H1 (cell line): ENCODE measurements at regions not wholly inside any gene's neighbourhood (a gene's known extent, or its start where the extent isn't known, plus 50 kb on each side); places are given as distances from the start of the nearest gene placed in this dataset.

ENCODE experiments used
- CTCF ChIA-PET: fragments of 300-600 bp; sonication (Branson Sonifier 250); formaldehyde crosslinking; loops from one replicate; lab custom pipeline; 2021; ENCODE audit not compliant: partially characterized antibody; lab: Charles Lee
- POLR2A ChIA-PET: fragments of 300-600 bp; sonication (Branson Sonifier 250); formaldehyde crosslinking; loops from one replicate; lab custom pipeline; 2021; ENCODE audit warnings: inconsistent platforms; ENCODE audit not compliant: partially characterized antibody; lab: Charles Lee
- DNase-seq, 2 experiments: peaks; one replicate each; pipeline versions ENCODE4 v3.0.0 to v3.0.0-alpha.2; 2010 to 2022; ENCODE audit warnings: low spot score in 2 of 2, low read depth in 1 of 2, mixed read lengths in 1 of 2
- FAIRE-seq: peaks from 2 replicates; lab custom pipeline; 2011; peaks lifted over from hg19 to GRCh38; lab: Jason Lieb, UNC
- H2AFZ ChIP-seq: 2 replicates; pipeline ENCODE4 v1.8.1; 2012; ENCODE audit warnings: low read length, inconsistent platforms
- H2AK5ac ChIP-seq: 2 replicates; pipeline ENCODE4 v1.6.1; 2013; ENCODE audit warnings: low read depth, low read length
- H2BK120ac ChIP-seq: replicated peaks from 2 replicates; pipeline ENCODE3; 2013; ENCODE audit warnings: low read depth, low read length, inconsistent platforms
- H2BK12ac ChIP-seq: 2 replicates; pipeline ENCODE4 v1.6.1; 2013; ENCODE audit warnings: low read depth, low read length
- H2BK15ac ChIP-seq: 2 replicates; pipeline ENCODE4 v1.6.1; 2013; ENCODE audit warnings: low read length
- H2BK20ac ChIP-seq: 2 replicates; pipeline ENCODE4 v1.6.1; 2013; ENCODE audit warnings: low read length
- H2BK5ac ChIP-seq: 2 replicates; pipeline ENCODE4 v1.6.1; 2013; ENCODE audit warnings: low read depth, low read length
- H3K14ac ChIP-seq: 2 replicates; pipeline ENCODE4 v1.6.1; 2013; ENCODE audit warnings: inconsistent platforms; ENCODE audit not compliant: insufficient read length
- H3K18ac ChIP-seq: 2 replicates; pipeline ENCODE4 v1.6.1; 2013; ENCODE audit warnings: low read length; ENCODE audit errors: extremely low read depth
- H3K23ac ChIP-seq: 2 replicates; pipeline ENCODE4 v1.6.1; 2013; ENCODE audit warnings: inconsistent platforms; ENCODE audit not compliant: insufficient read length
- H3K23me2 ChIP-seq: 2 replicates; pipeline ENCODE4 v1.6.1; 2013; ENCODE audit warnings: low read depth, low read length
- H3K27ac ChIP-seq: 2 replicates; pipeline ENCODE4 v1.6.1; 2011; ENCODE audit warnings: low read depth, low read length, inconsistent platforms
- H3K27me3 ChIP-seq, 4 experiments: replicated peaks in 1 of 4; 1 replicate in 1 of 4; 2 replicates in 3 of 4; pipeline versions ENCODE4 v1.6.1 to v1.8.1; 2011 to 2013; ENCODE audit warnings: low read length in 3 of 4, mild to moderate bottlenecking in 3 of 4, inconsistent platforms in 2 of 4, mixed read lengths in 2 of 4, moderate library complexity in 1 of 4; ENCODE audit not compliant: control insufficient read depth in 3 of 4, insufficient read depth in 3 of 4; ENCODE audit errors: extremely low read depth in 1 of 4
- H3K36me3 ChIP-seq, 4 experiments: 2 replicates each; pipeline versions ENCODE4 v1.6.1 to v1.8.1; 2011 to 2013; ENCODE audit warnings: mild to moderate bottlenecking in 4 of 4, low read length in 3 of 4, moderate library complexity in 2 of 4, control low read depth in 1 of 4, inconsistent platforms in 1 of 4; ENCODE audit not compliant: insufficient read depth in 4 of 4, control insufficient read depth in 2 of 4
- H3K4ac ChIP-seq: replicated peaks from 2 replicates; pipeline ENCODE3; 2013; ENCODE audit warnings: low read length, low read depth, mixed read lengths, inconsistent platforms; ENCODE audit not compliant: insufficient read length
- H3K4me1 ChIP-seq, 4 experiments: replicated peaks in 1 of 4; 1 replicate in 1 of 4; 2 replicates in 3 of 4; pipeline versions ENCODE4 v1.6.1 to v1.8.1; 2011 to 2013; ENCODE audit warnings: low read length in 3 of 4, inconsistent platforms in 2 of 4, mixed read lengths in 1 of 4; ENCODE audit not compliant: insufficient read depth in 4 of 4, control insufficient read depth in 3 of 4
- H3K4me2 ChIP-seq, 2 experiments: 2 replicates each; pipeline versions ENCODE4 v1.6.1 to v1.8.1; 2011 to 2013; ENCODE audit warnings: low read depth in 2 of 2, low read length in 2 of 2, control low read depth in 1 of 2, inconsistent platforms in 1 of 2, mild to moderate bottlenecking in 1 of 2; ENCODE audit not compliant: insufficient read depth in 1 of 2
- H3K4me3 ChIP-seq, 4 experiments: fragments of 200-600, 300-600 bp in 1 of 4; sonication (generic), shearing (Covaris generic), sonication (Bioruptor Twin) in 1 of 4; 2 replicates each; pipeline versions ENCODE4 v1.5.1 to v1.8.1; 2011 to 2016; ENCODE audit warnings: low read length in 4 of 4, low read depth in 3 of 4, control low read depth in 2 of 4, inconsistent platforms in 2 of 4, mild to moderate bottlenecking in 2 of 4, mixed read lengths in 1 of 4, moderate library complexity in 1 of 4; ENCODE audit not compliant: insufficient read depth in 2 of 4; ENCODE audit errors: extremely low read depth in 1 of 4
- H3K56ac ChIP-seq: replicated peaks from 2 replicates; pipeline ENCODE3; 2013; ENCODE audit warnings: low read depth, mild to moderate bottlenecking, mixed read lengths, low read length, inconsistent platforms; ENCODE audit not compliant: insufficient read length
- H3K79me1 ChIP-seq: 2 replicates; pipeline ENCODE4 v1.6.1; 2013; ENCODE audit warnings: low read depth, low read length, control low read depth
- H3K79me2 ChIP-seq, 2 experiments: 2 replicates each; pipeline versions ENCODE4 v1.6.1 to v1.8.1; 2012 to 2013; ENCODE audit warnings: low read length in 2 of 2, mild to moderate bottlenecking in 2 of 2, inconsistent platforms in 1 of 2; ENCODE audit not compliant: insufficient read depth in 2 of 2, control insufficient read depth in 1 of 2
- H3K9ac ChIP-seq, 4 experiments: replicated peaks in 1 of 4; 1 replicate in 1 of 4; 2 replicates in 3 of 4; pipeline versions ENCODE4 v1.6.1 to v1.8.1; 2011 to 2013; ENCODE audit warnings: low read depth in 3 of 4, low read length in 3 of 4, control low read depth in 2 of 4, mild to moderate bottlenecking in 2 of 4, moderate library complexity in 2 of 4, inconsistent platforms in 1 of 4; ENCODE audit errors: extremely low read depth in 1 of 4
- H3K9me3 ChIP-seq, 2 experiments: 2 replicates each; pipeline versions ENCODE4 v1.6.1 to v1.8.1; 2012 to 2013; ENCODE audit warnings: mild to moderate bottlenecking in 2 of 2, moderate library complexity in 2 of 2, control low read depth in 1 of 2, inconsistent platforms in 1 of 2, low read depth in 1 of 2, low read length in 1 of 2, mixed read lengths in 1 of 2; ENCODE audit not compliant: insufficient read depth in 2 of 2
- H4K20me1 ChIP-seq, 2 experiments: replicated peaks in 1 of 2; 2 replicates each; pipeline versions ENCODE3 to v1.8.1; 2011 to 2013; ENCODE audit warnings: inconsistent platforms in 2 of 2, low read length in 2 of 2, mild to moderate bottlenecking in 1 of 2; ENCODE audit not compliant: insufficient read depth in 2 of 2, control insufficient read depth in 1 of 2
- H4K5ac ChIP-seq: 2 replicates; pipeline ENCODE4 v1.6.1; 2013; ENCODE audit warnings: low read length, low read depth, mixed read lengths, inconsistent platforms; ENCODE audit not compliant: insufficient read length
- H4K8ac ChIP-seq: 2 replicates; pipeline ENCODE4 v1.8.0; 2013; ENCODE audit warnings: mild to moderate bottlenecking, moderate library complexity, low read length, inconsistent platforms; ENCODE audit not compliant: insufficient read depth; ENCODE audit errors: extremely low read depth
- H4K91ac ChIP-seq: replicated peaks from 2 replicates; pipeline ENCODE3; 2013; ENCODE audit warnings: low read length, mixed read lengths, inconsistent platforms; ENCODE audit not compliant: insufficient read length
- CEBPB ChIP-seq: IDR thresholded peaks from 2 replicates; pipeline ENCODE4 v1.6.1; 2012; ENCODE audit warnings: low read depth, low read length
- CHD2 ChIP-seq: IDR thresholded peaks from 2 replicates; pipeline ENCODE4 v1.6.1; 2012; ENCODE audit warnings: low read length, improper control_type of control experiment
- CREB1 ChIP-seq: IDR thresholded peaks from 2 replicates; pipeline ENCODE4 v1.6.1; 2012; ENCODE audit warnings: inconsistent platforms
- EP300 ChIP-seq, 2 experiments: IDR thresholded peaks; 1 replicate in 1 of 2; 2 replicates in 1 of 2; pipeline ENCODE4 v1.6.1; 2011 to 2012; ENCODE audit warnings: low read depth in 2 of 2, low read length in 2 of 2, mild to moderate bottlenecking in 2 of 2, borderline replicate concordance in 1 of 2, inconsistent platforms in 1 of 2, moderate library complexity in 1 of 2
- SIN3A ChIP-seq, 2 experiments: IDR thresholded peaks in 1 of 2; conservative IDR thresholded peaks in 1 of 2; 2 replicates each; pipeline ENCODE4 v1.6.1; 2011 to 2012; ENCODE audit warnings: low read length in 2 of 2, improper control_type of control experiment in 1 of 2, low read depth in 1 of 2, mild to moderate bottlenecking in 1 of 2
- SIRT6 ChIP-seq: IDR thresholded peaks from one replicate; pipeline ENCODE4 v1.7.1; 2012; ENCODE audit warnings: low read length, inconsistent platforms
- WGBS, 2 experiments: shearing (Covaris generic) in 1 of 2; methylation state at CpG; one replicate each; pipeline versions ENCODE4 v1.1.6 to v1.1.7; 2013 to 2015; ENCODE audit warnings: low lambda C conversion rate in 2 of 2, mixed read lengths in 2 of 2, inconsistent platforms in 1 of 2, low coverage in 1 of 2, missing lambda C conversion rate in 1 of 2; ENCODE audit not compliant: insufficient replicate concordance in 2 of 2, insufficient coverage in 1 of 2, insufficient read length in 1 of 2; ENCODE audit errors: extremely low coverage in 1 of 2, missing lambda C conversion rate in 1 of 2; 5-methylcytosine and 5-hydroxymethylcytosine counted together

DNA sequence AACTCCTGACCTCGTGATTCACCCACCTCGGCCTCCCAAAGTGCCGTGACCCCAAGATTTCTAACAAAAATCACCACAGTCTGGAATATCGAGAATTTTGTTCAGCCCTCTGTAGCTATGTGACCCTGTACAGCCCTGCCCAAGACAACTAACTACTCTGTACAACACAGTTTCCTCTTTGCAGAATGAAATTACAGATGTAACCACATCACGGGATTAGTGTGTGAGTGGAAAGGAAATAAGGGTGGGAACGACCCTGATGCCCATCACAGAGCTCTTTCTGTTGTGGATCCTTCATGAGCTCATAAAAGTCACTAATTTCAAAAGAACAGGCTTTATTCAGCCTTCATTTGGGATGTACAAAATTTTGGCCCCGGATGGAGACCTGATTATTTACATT is 50.5 kb upstream of the KRR1 start:
- H4K20me1 ChIP-seq, result no peaks in the 10 kb centered on the region
- H3K56ac ChIP-seq, result no peak overlapping the region
- DNase-seq (no peak), FAIRE-seq (no peak)
- no peak overlapping the region for H2BK12ac ChIP-seq
- no peak overlapping the region for H4K91ac ChIP-seq
- no peak overlapping the region for H2BK20ac ChIP-seq
- peaks cover 0 to 2% (median 0%) of the 10 kb centered on the region in 4 experiments; a peak in 1 of 7 replicates for H3K27me3 ChIP-seq
- H3K9me3 ChIP-seq, result peaks cover 19 to 21% of the 10 kb centered on the region in 2 experiments
- no peaks in the 10 kb centered on the region for H3K79me2 ChIP-seq
- no peak overlapping the region for H2BK15ac ChIP-seq
- H3K4me3 ChIP-seq, result no peak overlapping the region
- no peak overlapping the region for H4K8ac ChIP-seq
- CTCF ChIA-PET, result interaction anchor here (0.7 to 1.4 kb wide), 8 partner anchors 9 to 476 kb away, joined by 3 to 6 read pairs (median 3); no protein-coding TSS in a partner anchor
- no peak overlapping the region for H2BK5ac ChIP-seq
- no peak overlapping the region for H2BK120ac ChIP-seq
- no peak overlapping the region for H2AK5ac ChIP-seq
- no peak overlapping the region for H3K4ac ChIP-seq
- peaks cover 0 to 4% (median 0%) of the 10 kb centered on the region in 4 experiments; a peak in 2 of 8 replicates for H3K36me3 ChIP-seq
- no peak overlapping the region for H2AFZ ChIP-seq
- H3K18ac ChIP-seq, result no peak overlapping the region
- 93% methylated on average over 7 of the region's 7 CpGs; no CpG with 5 or more reads in 1 of the 2 experiments for WGBS, 2 experiments
- H3K27ac ChIP-seq, result no peak overlapping the region
- TF ChIP-seq SIN3A (conservative IDR thresholded peaks at IDR 0.05 in 1 of 2, IDR thresholded peaks at IDR 0.05 in 1 of 2; ENCODE audit: low read depth in 1 of 2, low read length in 2 of 2) (no peak), CREB1 (no peak), CHD2 (no peak), SIRT6 (no peak), CEBPB (no peak), EP300 (IDR thresholded peaks at IDR 0.05; ENCODE audit: borderline replicate concordance in 1 of 2, low read depth in 2 of 2, low read length in 2 of 2) (no peak)
- no peak overlapping the region for H3K14ac ChIP-seq
- H4K5ac ChIP-seq, result no peak overlapping the region
- POLR2A ChIA-PET, result no interaction called here
- H3K4me1 ChIP-seq, result no peaks in the 10 kb centered on the region
- H3K79me1 ChIP-seq, result no peaks in the 10 kb centered on the region
- H3K9ac ChIP-seq, result no peak overlapping the region
- H3K23ac ChIP-seq, result no peak overlapping the region
- no peak overlapping the region for H3K4me2 ChIP-seq
- no peaks in the 10 kb centered on the region for H3K23me2 ChIP-seq
